Sciatic nerve (tissue), 2 donors: ENCODE measurements at regions not wholly inside any gene's neighbourhood (a gene's known extent, or its start where the extent isn't known, plus 50 kb on each side); places are given as distances from the start of the nearest gene placed in this dataset.
"Not testable (repeated sequence)": the region's sequence is repeated elsewhere in the genome, so short reads cannot be mapped to it uniquely, and the experiment has no call there.

Source experiments
- ATAC-seq: fragments of 200-7000 bp; cut with Tn5 transposase; one replicate; pipeline ENCODE4 v1.9.1; 2020; ENCODE audit warnings: mild to moderate bottlenecking, moderate library complexity
- DNase-seq: peaks from one replicate; pipeline ENCODE4 v3.0.0-alpha.2; 2020; ENCODE audit warnings: low spot score
- intact Hi-C: fragments of 100-400 bp; cut with DNase I; formaldehyde crosslinking; loops from one replicate; pipeline ENCODE4 v1.14.2; 2022
- donor health status: DM: no; HTN: no; CAD: no.
- donor health status: DM: no; HTN: no; CAD: no.

DNA sequence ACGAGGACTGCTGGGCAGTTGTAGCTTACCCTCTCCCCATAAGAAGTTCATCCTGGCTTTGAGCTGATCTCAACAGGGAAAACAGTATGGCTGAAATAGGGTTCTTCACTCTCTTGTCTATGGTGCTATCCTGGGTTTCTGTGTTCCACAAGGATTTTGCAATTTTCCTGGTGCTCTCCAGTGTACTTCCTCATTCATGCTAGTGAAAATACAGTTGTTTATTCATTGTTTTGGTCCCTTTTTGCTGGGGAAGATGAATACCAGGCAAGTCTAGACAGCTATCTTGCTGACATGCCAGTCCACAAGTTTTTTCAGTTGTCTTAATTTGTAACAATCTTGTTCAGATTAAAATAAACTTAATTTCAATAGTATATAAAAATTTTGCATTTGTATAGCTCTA, 306.5 kb downstream of the DLEU7 start:
- ATAC-seq, result no peak
- intact Hi-C loops, result no loop called here
- DNase-seq, result no peak

DNA sequence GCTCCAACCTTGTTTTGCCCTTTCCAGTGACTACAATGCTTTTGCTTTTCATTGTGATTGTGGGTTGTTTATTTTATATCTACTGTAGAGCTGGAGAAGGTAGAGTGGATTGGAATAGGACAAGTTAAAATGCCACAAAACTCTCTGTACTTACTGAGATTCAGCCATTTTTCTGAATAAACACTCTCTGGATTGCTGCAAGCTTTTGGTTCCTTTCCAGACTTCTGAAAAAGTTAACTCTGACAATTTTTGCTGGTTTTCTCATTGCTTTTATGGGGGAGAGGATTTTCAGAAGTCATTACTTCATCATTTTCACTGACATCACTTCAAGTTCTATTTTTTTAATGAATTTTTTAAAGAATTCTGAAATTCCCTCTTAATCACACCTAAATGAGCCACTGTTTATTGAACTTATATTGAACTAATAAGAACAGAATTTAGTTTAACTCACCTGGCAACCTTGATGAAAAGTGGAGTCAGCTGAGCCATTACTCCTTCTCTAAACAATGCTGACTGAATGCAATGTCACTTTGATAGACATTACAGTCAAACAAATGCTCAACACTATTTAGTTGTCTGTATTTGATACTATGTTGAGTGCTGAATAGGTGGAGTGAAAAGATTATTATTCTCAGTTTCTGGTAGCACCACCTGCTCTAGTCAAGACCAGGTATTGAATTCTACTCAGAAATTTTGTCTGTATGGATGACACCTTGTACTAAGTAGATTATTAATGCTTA, 303.5 kb downstream of the DLEU7 start:
- ATAC-seq, result no peak
- intact Hi-C loops, result no loop called here
- no peak for DNase-seq

DNA sequence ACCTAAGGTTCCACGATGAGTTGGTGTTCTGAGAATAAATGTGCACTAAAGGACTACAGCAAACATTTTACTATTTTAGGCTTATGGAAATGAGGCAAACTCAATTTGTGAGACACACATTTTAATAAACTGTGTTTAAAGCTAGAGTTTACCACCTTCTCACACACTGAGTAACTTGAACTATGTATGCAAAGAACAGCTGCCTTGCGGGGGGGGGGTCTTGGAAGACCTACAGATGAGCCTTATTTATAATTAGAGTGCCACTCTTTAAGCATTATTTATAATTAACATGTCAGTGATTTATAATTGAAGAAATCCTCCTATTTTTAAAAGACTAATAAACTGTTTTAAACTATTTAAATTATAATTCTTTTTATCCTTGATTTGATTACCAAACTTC, 300.4 kb downstream of the DLEU7 start:
- ATAC-seq (no peak), DNase-seq (no peak)

DNA sequence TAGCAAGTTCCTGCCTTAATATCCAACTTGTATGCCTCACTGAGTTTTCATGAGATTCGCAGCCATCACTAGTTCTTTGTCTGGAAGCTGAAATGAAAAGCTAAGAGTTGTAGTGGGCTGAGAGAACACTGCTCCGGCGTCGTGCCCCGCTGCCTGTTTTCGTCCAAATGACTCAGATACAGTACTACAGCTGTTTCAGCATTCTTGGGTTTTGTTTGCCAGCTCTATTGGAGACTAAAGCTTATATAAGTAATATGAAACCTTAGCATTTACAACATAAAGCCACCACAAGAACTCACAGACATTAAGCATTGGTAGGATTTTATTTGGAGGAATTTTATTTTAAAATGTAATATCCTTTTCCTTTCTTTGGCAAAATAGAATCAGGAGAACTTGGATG, 299.7 kb downstream of the DLEU7 start:
- DNase-seq, result no peak
- ATAC-seq, result peak; percentile 73
- intact Hi-C loops, result no loop called here

More for the DNA sequence above, 300.4 kb downstream of the DLEU7 start:
- intact Hi-C loops, result no loop called here

DNA sequence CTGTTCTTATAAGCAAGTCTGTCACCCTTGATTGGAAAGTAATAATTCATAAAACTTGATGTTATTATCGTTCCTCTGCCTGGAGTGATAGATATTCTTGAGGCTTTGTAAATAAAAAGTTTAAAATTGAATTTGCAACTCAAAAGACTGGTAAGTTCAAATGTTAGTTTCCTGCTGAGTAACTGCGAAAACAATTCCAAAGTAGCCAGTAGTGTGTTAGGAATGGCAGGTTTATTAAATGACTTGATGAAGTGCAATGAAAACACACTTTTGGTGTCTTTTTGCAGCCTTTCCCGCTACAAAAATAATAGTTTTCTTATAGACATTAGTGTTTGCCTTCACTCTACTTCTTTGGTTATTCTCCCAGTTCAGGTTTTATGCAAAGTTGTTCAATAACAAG, 299.3 kb downstream of the DLEU7 start:
- intact Hi-C loops, result no loop called here
- DNase-seq (no peak), ATAC-seq (no peak)

DNA sequence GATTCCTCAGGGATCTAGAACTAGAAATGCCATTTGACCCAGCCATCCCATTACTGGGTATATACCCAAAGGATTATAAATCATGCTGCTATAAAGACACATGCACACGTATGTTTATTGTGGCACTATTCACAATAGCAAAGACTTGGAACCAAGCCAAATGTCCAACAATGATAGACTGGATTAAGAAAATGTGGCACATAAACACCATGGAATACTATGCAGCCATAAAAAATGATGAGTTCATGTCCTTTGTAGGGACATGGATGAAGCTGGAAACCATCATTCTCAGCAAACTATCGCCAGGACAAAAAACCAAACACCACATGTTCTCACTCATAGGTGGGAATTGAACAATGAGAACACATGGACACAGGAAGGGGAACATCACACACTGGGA, 296.3 kb downstream of the DLEU7 start:
- intact Hi-C loops, DNase-seq, ATAC-seq: not testable (repeated sequence)

DNA sequence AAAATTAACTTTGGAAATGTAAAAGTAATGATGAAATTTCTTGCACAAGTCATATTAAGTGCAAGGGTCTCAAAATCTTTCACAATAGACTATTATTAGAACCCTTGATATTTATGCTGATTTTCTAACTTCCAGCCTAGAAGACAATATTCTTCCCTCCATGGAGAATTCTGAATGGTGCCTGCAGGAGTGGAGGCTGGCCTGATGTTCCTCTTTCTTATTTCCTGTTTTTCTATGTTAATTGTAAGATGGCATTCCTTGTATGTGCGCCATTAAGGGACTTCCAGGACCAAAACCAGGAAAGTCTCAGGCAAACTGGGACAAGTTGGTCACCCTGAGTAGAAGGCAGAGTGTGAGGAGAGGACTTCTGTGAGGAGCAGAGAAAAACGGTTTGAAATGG, 294.9 kb downstream of the DLEU7 start:
- DNase-seq (no peak), ATAC-seq (peak; percentile 34)
- intact Hi-C loops, result no loop called here

DNA sequence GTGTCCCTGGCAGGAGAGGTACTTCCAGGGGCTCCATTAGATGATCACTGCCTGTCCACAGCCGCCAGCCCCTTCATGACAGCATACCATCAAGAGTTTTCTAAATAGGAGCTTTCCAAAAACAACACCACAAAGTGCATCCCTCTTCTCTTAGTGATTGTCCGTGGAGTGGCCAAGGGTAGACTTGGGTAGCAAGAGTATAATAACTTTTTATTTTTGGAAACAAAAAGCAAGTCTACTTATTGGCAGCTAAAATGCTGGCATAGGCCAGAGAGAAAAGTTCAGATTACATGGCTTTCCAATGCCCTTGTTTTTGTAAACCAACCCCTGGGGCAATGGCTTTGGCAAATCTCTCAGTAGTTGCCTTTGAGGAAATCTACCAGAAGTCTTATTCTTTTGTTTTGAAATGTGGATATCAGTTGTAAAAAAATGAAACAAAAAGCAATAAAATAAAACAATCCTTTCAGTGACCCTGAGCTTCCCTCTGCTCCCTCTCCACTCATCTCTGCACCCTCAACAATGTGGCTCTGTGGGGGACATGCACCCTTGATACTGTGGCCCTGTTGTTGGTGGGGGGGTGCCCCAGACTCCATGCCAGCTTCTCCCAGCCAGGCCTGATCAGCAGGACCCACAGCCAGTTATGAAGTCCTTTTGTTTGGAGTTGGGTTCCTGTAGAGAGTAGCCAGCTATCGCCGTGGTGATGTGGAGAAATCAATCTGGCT, 294.1 kb downstream of the DLEU7 start:
- intact Hi-C loops, result no loop called here
- ATAC-seq, result peak; percentile 85
- DNase-seq, result no peak

DNA sequence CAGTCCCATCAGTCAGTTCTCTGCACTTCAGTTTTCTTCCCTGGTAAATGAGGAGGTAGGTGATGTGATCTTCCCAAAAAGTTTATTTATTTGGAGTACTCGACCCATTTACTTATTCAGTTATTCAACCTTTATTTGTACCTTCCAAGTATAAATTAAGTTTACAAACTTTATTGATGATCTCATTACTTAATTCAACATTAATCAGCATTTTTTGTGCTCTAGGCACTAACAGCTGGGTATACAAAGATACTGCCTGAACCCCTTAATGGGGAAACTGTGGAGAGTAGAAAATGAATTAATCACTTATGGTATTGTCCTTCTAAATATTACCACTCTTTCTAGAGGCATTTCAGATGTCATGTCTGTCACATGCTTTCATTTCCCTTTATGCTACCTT, 293.3 kb downstream of the DLEU7 start:
- ATAC-seq (no peak), DNase-seq (no peak)
- intact Hi-C loops, result no loop called here

DNA sequence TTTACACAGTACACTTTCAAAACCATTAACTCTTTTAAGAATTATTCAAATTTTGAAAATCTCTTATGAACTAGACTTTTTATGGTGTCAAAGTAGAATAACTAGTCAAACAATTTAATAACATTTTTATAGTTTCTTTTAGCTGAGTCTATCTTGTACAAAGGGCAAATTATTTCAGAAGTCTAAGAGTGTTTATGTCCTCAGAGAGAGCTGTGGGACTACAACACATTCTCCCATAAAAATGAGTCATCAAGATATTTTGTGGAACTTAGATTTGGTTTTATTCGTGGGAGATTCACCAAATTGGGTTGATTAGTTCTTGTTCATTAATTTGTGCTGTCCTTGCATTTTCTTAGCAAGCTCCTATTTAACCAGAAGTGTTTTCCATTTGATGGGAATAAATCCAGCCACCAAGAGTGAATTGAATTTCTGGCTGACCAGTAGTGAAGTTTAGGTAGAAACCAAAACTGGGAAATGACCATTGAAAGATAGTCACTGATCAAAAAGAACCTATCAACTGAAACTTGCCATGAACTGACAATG, 291.0 kb downstream of the DLEU7 start:
- intact Hi-C loops, result no loop called here
- DNase-seq, result no peak
- ATAC-seq, result no peak

DNA sequence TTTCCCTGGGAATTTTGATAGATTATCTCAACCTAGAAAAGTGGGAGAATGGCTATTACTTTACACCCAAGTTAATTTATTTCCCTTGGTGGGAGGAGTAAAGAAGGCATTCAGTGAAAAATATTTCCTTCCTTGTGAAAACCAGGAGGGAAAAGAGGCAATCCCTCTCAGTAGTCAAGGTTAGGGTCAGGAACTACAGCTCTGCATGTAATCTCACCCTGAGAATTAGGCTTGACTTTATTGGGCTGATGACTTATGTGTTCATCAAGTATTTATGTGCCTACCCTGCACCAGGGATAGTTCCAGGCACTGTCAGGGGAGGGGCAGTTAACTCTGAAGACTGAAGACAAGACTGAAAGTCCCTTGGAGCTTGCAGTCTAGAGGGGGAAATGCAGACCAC, 281.8 kb downstream of the DLEU7 start:
- no peak for DNase-seq
- ATAC-seq, result no peak

DNA sequence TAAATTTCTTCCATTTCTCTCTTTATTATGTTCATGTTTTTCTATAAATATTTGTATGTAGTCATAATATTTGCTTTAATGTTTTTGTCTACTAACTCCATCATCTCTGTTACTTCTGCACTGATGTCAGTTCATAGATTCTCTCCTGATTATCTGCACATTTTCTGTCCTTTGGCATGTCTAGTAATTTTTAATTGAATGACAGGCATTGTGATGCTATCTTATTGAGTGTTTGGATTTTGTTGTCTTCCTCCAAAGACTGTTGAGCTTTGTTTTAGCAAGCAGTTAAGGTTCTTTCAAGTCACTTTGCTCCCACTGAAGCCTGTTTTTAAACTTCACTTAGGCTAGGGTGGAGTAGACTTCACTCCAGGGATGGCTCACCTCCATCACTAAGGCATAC, 276.8 kb downstream of the DLEU7 start:
- DNase-seq (no peak), ATAC-seq (no peak)
- intact Hi-C loops, result no loop called here

More for the DNA sequence above, 281.8 kb downstream of the DLEU7 start:
- intact Hi-C loops, result no loop called here

DNA sequence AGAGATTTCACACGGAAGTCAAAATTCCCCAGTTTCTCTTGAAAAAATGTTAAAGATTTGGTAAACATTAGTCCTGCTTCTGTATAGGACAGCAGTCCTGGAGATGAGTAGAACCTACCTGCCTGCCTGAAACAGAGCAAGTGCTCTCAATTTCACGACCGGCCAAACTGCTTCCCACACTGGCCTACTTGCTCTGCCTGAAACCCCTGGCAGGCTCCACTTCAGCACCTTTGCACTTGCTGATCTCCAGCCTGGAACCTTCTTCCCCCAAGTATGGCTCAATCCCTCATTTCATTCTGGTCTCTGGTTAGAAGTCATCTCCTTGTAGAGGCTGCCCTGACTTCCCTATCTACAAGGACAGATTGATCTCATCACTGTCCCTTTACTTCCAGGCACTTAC, 271.4 kb downstream of the DLEU7 start:
- ATAC-seq (peak; percentile 66), DNase-seq (no peak)
- intact Hi-C loops, result no loop called here

DNA sequence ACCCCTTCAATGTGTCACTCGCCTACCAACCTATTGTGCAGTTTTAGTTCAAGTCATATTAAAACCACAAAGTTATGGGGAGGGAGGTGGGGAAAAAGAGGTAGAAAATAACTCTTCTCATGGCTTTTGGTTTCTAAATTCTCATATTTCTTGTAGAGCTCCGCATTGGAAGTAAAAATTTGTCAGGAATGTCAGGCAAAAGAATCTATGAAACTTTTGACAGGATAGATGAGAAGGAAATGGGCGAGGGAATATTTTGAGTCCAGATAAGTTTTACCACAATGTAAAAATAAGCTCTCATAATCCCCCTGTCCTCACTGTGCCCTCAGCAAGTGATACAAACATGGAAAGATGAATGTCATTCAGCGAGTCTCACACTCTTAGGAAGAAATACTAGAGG, 270.4 kb downstream of the DLEU7 start:
- intact Hi-C loops, result no loop called here
- no peak for ATAC-seq
- no peak for DNase-seq

DNA sequence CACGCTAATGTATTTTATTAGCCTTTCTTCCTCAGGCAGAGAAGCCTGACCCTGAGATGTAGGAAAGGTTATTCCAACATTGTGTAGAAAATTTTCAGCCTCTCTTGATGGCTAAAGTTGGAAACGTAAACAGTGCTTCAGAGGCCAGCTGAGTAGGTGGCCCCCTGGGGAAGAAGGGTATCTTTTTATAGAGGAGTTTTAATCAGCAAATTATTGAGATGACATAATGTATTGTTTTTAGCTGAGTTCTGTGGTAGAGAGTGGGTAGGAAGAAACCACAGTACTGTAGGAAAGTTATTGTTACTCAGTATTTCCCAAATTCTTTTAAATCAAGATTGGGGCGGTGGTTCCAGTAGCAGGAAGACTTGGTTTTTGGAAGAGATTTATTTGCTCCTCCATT, 268.8 kb downstream of the DLEU7 start:
- intact Hi-C loops, result no loop called here
- DNase-seq (no peak), ATAC-seq (no peak)

DNA sequence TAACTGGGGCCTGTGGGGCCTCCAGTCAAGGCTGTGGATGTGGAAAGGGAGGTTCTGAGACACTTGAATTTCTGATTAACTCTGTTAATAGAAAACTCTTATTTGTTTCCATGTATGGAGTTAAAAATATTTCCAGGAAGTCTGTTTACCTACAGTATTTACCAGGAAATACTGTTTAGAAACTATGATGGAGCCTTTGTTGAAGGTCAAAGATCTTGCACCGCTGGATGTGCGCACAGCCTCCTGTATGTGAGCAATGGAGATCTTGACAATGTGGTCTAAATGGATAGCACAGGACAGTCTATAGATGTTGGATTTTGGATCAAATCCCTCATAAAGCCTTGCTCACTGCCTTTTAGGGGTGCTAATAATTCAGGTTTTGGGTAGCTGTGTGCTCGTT, 268.4 kb downstream of the DLEU7 start:
- ATAC-seq (no peak), DNase-seq (no peak)
- intact Hi-C loops, result no loop called here

DNA sequence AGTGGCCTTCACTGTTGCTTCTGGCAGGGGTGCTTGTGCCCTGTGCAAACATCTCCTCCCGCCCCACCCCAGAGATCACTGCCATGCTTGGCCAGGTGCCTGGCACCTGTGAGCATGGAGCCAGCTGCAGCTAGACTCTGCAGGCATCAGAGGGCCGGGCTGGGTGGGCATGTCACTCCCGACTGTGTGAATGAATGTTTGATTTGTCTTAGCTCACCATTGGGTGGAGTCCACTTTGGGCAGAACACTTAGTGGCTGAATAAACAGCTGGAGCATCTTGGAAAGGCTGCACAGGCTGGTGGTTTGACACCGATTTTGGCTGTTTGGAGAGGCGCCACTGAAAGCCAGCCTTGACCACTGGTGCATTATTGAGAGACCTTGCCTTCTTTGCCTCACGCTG, 267.3 kb downstream of the DLEU7 start:
- no peak for ATAC-seq
- no peak for DNase-seq
- intact Hi-C loops, result no loop called here

DNA sequence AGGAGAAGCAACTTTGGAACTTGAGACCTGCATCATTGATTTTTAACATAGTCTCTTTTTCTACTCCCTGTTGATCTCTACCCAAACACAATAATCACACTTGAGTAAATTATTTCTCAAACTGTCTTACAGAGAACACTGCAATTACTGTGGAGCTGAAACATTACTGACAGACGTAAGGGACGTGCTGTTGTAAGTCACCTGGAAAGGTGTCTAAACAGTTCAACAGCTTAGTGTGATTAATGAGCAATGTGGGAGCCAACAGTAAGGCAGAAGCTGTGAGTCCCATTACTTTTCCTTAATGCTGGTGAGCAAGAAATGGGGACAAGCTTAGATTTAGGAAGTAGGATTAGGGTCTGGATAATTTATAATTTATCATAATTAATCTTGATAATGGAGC, 265.7 kb downstream of the DLEU7 start:
- no peak for DNase-seq
- intact Hi-C loops, result no loop called here
- ATAC-seq, result no peak

DNA sequence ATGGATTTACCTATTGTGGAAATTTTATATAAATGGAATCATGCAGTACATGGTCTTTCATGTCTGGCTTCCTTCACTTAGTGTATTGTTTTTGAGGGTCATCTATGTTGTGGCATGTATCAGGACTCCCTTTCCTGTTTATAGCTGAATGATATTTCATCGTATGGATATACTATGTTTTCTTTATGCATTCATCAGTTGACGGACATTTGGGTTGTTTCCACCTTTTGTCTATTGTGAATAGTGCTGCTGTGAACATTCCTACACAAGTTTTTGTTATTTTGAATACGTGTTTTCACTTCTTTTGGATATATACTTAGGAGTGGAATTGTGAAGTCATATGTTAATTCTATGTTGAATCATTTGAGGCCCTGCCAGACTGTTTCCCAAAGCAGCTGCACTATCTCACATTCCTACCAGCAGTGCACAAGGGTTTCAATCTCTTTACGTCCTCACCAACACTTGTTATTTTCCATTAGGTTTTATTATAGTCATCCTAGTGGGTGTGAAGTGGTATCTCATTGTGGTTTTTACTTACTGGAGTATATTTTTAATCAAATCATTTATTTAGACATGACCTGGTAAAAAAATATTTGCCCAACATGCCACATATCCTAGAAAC, 262.7 kb downstream of the DLEU7 start:
- DNase-seq (no peak), ATAC-seq (no peak)
- intact Hi-C loops, result no loop called here

DNA sequence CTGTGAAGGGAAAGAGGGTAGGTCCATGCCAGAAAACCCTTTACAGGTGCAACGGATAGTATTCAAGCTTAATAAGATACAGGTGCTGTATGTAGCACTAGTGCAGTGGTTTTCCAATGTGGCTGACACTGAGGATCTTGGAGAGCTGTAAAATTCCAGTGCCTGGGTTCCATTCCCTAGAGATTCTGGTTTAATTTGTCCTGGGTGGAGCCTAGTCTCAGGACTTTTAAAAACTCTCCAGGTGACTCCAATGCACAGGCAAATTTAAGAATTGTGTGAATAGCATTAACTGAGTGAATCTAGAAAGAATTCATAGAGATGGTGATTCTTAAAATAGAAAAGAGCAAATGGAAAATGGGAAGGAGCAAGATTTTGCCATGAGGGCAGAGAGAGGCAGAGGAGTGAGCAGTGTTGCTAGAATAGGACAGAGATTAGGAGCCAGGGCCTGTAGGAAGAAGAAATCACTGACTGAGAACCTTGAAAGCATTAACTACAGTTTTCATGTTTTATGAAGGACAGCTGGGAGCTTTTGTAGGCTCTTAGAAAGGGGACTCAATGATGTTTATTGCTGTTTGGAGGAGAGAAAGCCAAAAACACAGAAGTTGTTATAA, 261.8 kb downstream of the DLEU7 start:
- DNase-seq (no peak), ATAC-seq (no peak)
- intact Hi-C loops, result no loop called here
